T-helper 17 cell (primary cell): ENCODE measurements at regions not wholly inside any gene's neighbourhood (a gene's known extent, or its start where the extent isn't known, plus 50 kb on each side); places are given as distances from the start of the nearest gene placed in this dataset.
"Not testable (repeated sequence)": the region's sequence is repeated elsewhere in the genome, so short reads cannot be mapped to it uniquely, and the experiment has no call there.

ENCODE experiments used
- ATAC-seq: fragments of 150-1000 bp; cut with Tn5 transposase; 2 replicates; pipeline ENCODE4 v1.10.0; 2021; ENCODE audit warnings: mild to moderate bottlenecking, moderate library complexity
- DNase-seq, 3 donors: peaks; one replicate each; pipeline versions ENCODE4 v3.0.0 to v3.0.0-alpha.2; 2020 to 2021
- H3K9me3 ChIP-seq: one replicate; pipeline ENCODE4 v1.7.0; 2013; ENCODE audit warnings: low read length, mild to moderate bottlenecking; ENCODE audit not compliant: control insufficient read depth, poor library complexity, severe bottlenecking
- H3K27ac Mint-ChIP-seq: one replicate; pipeline ENCODE4 v1.8.0; 2022; ENCODE audit warnings: mild to moderate bottlenecking, moderate library complexity, mixed read lengths
- H3K27me3 Mint-ChIP-seq: one replicate; pipeline ENCODE4 v1.8.0; 2022; ENCODE audit warnings: mixed read lengths
- H3K36me3 Mint-ChIP-seq: one replicate; pipeline ENCODE4 v1.8.0; 2022; ENCODE audit warnings: low read depth, mixed read lengths
- H3K4me1 Mint-ChIP-seq: one replicate; pipeline ENCODE4 v1.8.0; 2022; ENCODE audit warnings: mild to moderate bottlenecking, mixed read lengths
- H3K4me3 Mint-ChIP-seq: one replicate; pipeline ENCODE4 v1.8.0; 2022; ENCODE audit warnings: mild to moderate bottlenecking, moderate library complexity, mixed read lengths

GRCh38 chr22:27596133-27596870, 205.3 kb downstream of the MN1 start:
- no peak overlapping the region for H3K27ac Mint-ChIP-seq
- H3K36me3 Mint-ChIP-seq: no peaks in the 10 kb centered on the region
- no peak overlapping the region for H3K4me3 Mint-ChIP-seq
- H3K9me3 ChIP-seq: no peaks in the 10 kb centered on the region
- H3K27me3 Mint-ChIP-seq: peaks cover 5% of the 10 kb centered on the region
- no peaks in the 10 kb centered on the region for H3K4me1 Mint-ChIP-seq
- ATAC-seq (no peak), DNase-seq (no peak)

- Mint-ChIP-seq H3K4me3 (no peak overlapping the region), H3K4me1 (no peaks in the 10 kb centered on the region), H3K27ac (no peak overlapping the region), H3K27me3 (peaks cover 10% of the 10 kb centered on the region), H3K36me3 (no peaks in the 10 kb centered on the region)
- DNase-seq (no peak), ATAC-seq (no peak)
- H3K9me3 ChIP-seq: no peaks in the 10 kb centered on the region
These were observed 203.7 kb downstream of the MN1 start for GRCh38 chr22:27597703-27598444.

- H3K36me3 Mint-ChIP-seq: no peaks in the 10 kb centered on the region
- no peaks in the 10 kb centered on the region for H3K4me1 Mint-ChIP-seq
- DNase-seq: no peak
- no peak for ATAC-seq
- H3K27me3 Mint-ChIP-seq: peaks cover 15% of the 10 kb centered on the region
- no peaks in the 10 kb centered on the region for H3K9me3 ChIP-seq
- H3K27ac Mint-ChIP-seq: no peak overlapping the region
- H3K4me3 Mint-ChIP-seq: no peak overlapping the region
These were observed 202.8 kb downstream of the MN1 start for GRCh38 chr22:27598792-27599191.

GRCh38 chr22:27601195-27601594, 200.4 kb downstream of the MN1 start:
- H3K27ac Mint-ChIP-seq: no peak overlapping the region
- ATAC-seq (no peak), DNase-seq (no peak)
- H3K4me3 Mint-ChIP-seq: no peak overlapping the region
- no peaks in the 10 kb centered on the region for H3K9me3 ChIP-seq
- no peaks in the 10 kb centered on the region for H3K36me3 Mint-ChIP-seq
- H3K4me1 Mint-ChIP-seq: no peaks in the 10 kb centered on the region
- H3K27me3 Mint-ChIP-seq: peaks cover 9% of the 10 kb centered on the region

- Mint-ChIP-seq H3K27me3 (peaks cover 9% of the 10 kb centered on the region), H3K4me1 (no peaks in the 10 kb centered on the region), H3K36me3 (no peaks in the 10 kb centered on the region), H3K27ac (no peak overlapping the region), H3K4me3 (no peak overlapping the region)
- H3K9me3 ChIP-seq: no peaks in the 10 kb centered on the region
- ATAC-seq (no peak), DNase-seq (no peak)
These were observed 199.2 kb downstream of the MN1 start for GRCh38 chr22:27602390-27602789.

- Mint-ChIP-seq H3K36me3 (no peaks in the 10 kb centered on the region), H3K27me3 (peaks cover 9% of the 10 kb centered on the region), H3K4me1 (no peaks in the 10 kb centered on the region), H3K4me3 (no peak overlapping the region), H3K27ac (no peak overlapping the region)
- DNase-seq (no peak), ATAC-seq (no peak)
- H3K9me3 ChIP-seq: no peaks in the 10 kb centered on the region
These were observed 198.3 kb downstream of the MN1 start for GRCh38 chr22:27603111-27603799.

GRCh38 chr22:27603800-27604144, 197.8 kb downstream of the MN1 start:
- H3K9me3 ChIP-seq: no peaks in the 10 kb centered on the region
- Mint-ChIP-seq H3K27me3 (peaks cover 9% of the 10 kb centered on the region), H3K4me3 (no peak overlapping the region), H3K4me1 (no peaks in the 10 kb centered on the region), H3K27ac (no peak overlapping the region), H3K36me3 (no peaks in the 10 kb centered on the region)
- ATAC-seq (no peak), DNase-seq (no peak)

GRCh38 chr22:27605390-27605789, 196.2 kb downstream of the MN1 start:
- no peak for ATAC-seq
- Mint-ChIP-seq H3K36me3 (no peaks in the 10 kb centered on the region), H3K27ac (no peak overlapping the region), H3K27me3 (peaks cover 9% of the 10 kb centered on the region), H3K4me1 (no peaks in the 10 kb centered on the region), H3K4me3 (no peak overlapping the region)
- H3K9me3 ChIP-seq: no peaks in the 10 kb centered on the region
- DNase-seq: no peak

- not testable (repeated sequence) for H3K27me3 Mint-ChIP-seq, H3K4me3 Mint-ChIP-seq, H3K9me3 ChIP-seq, DNase-seq, H3K27ac Mint-ChIP-seq, H3K4me1 Mint-ChIP-seq, H3K36me3 Mint-ChIP-seq, ATAC-seq
These were observed 193.8 kb downstream of the MN1 start for GRCh38 chr22:27607750-27608149.

- DNase-seq (no peak), ATAC-seq (no peak)
- H3K9me3 ChIP-seq: no peaks in the 10 kb centered on the region
- H3K36me3 Mint-ChIP-seq: no peaks in the 10 kb centered on the region
- no peaks in the 10 kb centered on the region for H3K4me1 Mint-ChIP-seq
- no peak overlapping the region for H3K27ac Mint-ChIP-seq
- peaks cover 18% of the 10 kb centered on the region for H3K27me3 Mint-ChIP-seq
- H3K4me3 Mint-ChIP-seq: no peak overlapping the region
These were observed 192.1 kb downstream of the MN1 start for GRCh38 chr22:27609451-27609888.

- ATAC-seq, H3K4me1 Mint-ChIP-seq, H3K4me3 Mint-ChIP-seq, H3K36me3 Mint-ChIP-seq, DNase-seq, H3K9me3 ChIP-seq, H3K27ac Mint-ChIP-seq: not testable (repeated sequence)
- peaks cover 24% of the 10 kb centered on the region for H3K27me3 Mint-ChIP-seq
These were observed 191.4 kb downstream of the MN1 start for GRCh38 chr22:27610164-27610563.

- peaks cover 2% of the 10 kb centered on the region for H3K36me3 Mint-ChIP-seq
- no peak for DNase-seq
- H3K4me3 Mint-ChIP-seq: no peak overlapping the region
- peaks cover 26% of the 10 kb centered on the region for H3K27me3 Mint-ChIP-seq
- H3K4me1 Mint-ChIP-seq: no peaks in the 10 kb centered on the region
- no peaks in the 10 kb centered on the region for H3K9me3 ChIP-seq
- H3K27ac Mint-ChIP-seq: no peak overlapping the region
- ATAC-seq: no peak
These were observed 190.4 kb downstream of the MN1 start for GRCh38 chr22:27610863-27611786.

GRCh38 chr22:27612115-27612514, 189.4 kb downstream of the MN1 start:
- no peak for DNase-seq

More at GRCh38 chr22:27612115-27612514, 189.4 kb downstream of the MN1 start:
- no peaks in the 10 kb centered on the region for H3K9me3 ChIP-seq
- Mint-ChIP-seq H3K27me3 (peaks cover 30% of the 10 kb centered on the region), H3K36me3 (peaks cover 2% of the 10 kb centered on the region), H3K4me1 (peaks cover 2% of the 10 kb centered on the region), H3K4me3 (no peak overlapping the region), H3K27ac (no peak overlapping the region)
- no peak for ATAC-seq
